ENCODE measurements at regions not wholly inside any gene's neighbourhood (a gene's known extent, or its start where the extent isn't known, plus 50 kb on each side); places are given as distances from the start of the nearest gene placed in this dataset.

DNA sequence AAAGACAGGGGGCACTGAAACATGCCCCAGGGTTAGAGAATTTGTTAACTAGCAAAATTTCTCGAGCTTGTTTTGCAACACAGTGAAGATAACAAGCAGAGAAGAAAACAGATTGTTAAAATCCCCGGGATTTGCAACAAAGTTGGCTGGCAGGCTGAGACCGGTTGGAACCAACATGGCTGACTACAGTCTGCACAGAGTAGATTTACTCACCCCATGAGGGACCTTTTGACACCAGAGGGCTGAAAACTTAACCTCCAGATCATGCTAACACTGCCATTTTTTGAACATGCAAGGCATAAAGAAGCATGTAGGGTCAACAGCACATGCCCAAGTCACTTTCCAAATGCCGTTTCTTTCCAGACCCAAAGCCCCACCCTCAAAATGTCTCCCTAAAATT, 95.2 kb upstream of the TMEM26 start:
- no peak for TF ChIP-seq POLR2A (IDR thresholded peaks at IDR 0.05)
- TF ChIP-seq, protein P1, sequence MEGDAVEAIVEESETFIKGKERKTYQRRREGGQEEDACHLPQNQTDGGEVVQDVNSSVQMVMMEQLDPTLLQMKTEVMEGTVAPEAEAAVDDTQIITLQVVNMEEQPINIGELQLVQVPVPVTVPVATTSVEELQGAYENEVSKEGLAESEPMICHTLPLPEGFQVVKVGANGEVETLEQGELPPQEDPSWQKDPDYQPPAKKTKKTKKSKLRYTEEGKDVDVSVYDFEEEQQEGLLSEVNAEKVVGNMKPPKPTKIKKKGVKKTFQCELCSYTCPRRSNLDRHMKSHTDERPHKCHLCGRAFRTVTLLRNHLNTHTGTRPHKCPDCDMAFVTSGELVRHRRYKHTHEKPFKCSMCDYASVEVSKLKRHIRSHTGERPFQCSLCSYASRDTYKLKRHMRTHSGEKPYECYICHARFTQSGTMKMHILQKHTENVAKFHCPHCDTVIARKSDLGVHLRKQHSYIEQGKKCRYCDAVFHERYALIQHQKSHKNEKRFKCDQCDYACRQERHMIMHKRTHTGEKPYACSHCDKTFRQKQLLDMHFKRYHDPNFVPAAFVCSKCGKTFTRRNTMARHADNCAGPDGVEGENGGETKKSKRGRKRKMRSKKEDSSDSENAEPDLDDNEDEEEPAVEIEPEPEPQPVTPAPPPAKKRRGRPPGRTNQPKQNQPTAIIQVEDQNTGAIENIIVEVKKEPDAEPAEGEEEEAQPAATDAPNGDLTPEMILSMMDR (IDR thresholded peaks at IDR 0.05) = no peak
- TF ChIP-seq POLR2AphosphoS5 (IDR thresholded peaks at IDR 0.05) = no peak
- TF ChIP-seq EP300 (IDR thresholded peaks at IDR 0.05) = no peak
- Histone ChIP-seq H3K9me3 (no peaks in the 10 kb centered on the region), H3K4me3 (no peak overlapping the region), H3K36me3 (no peaks in the 10 kb centered on the region), H3K4me1 (no peaks in the 10 kb centered on the region), H3K27ac (no peak overlapping the region), H3K27me3 (no peaks in the 10 kb centered on the region)
- no peak for DNase-seq (ENCODE audit: low spot score in 2 of 2)
- WGBS = 85% methylated on average over 4 of the region's 4 CpGs

- no peaks in the 10 kb centered on the region for H3K9me3 ChIP-seq
- 82% methylated on average over 1 of the region's 1 CpG for WGBS
- no peak for TF ChIP-seq EP300 (IDR thresholded peaks at IDR 0.05)
- no peak for TF ChIP-seq POLR2AphosphoS5 (IDR thresholded peaks at IDR 0.05)
- TF ChIP-seq, protein P1 (IDR thresholded peaks at IDR 0.05) = no peak
- no peak for TF ChIP-seq POLR2A (IDR thresholded peaks at IDR 0.05)
- no peak overlapping the region for H3K4me3 ChIP-seq
- H3K27me3 ChIP-seq = no peaks in the 10 kb centered on the region
- no peaks in the 10 kb centered on the region for H3K4me1 ChIP-seq
- H3K36me3 ChIP-seq = no peaks in the 10 kb centered on the region
- no peak for DNase-seq (ENCODE audit: low spot score in 2 of 2)
- no peak overlapping the region for H3K27ac ChIP-seq
Measured at GRCh38 chr10:61547297-61547696, 94.1 kb upstream of the TMEM26 start.

GRCh38 chr10:61545170-61545569, 92.0 kb upstream of the TMEM26 start:
- 78% methylated on average over 1 of the region's 1 CpG for WGBS
- no peaks in the 10 kb centered on the region for H3K9me3 ChIP-seq
- TF ChIP-seq, protein P1 (IDR thresholded peaks at IDR 0.05) = no peak
- no peak overlapping the region for H3K27ac ChIP-seq
- H3K4me1 ChIP-seq = no peaks in the 10 kb centered on the region
- DNase-seq (ENCODE audit: low spot score in 2 of 2) = no peak
- H3K36me3 ChIP-seq = no peaks in the 10 kb centered on the region
- H3K4me3 ChIP-seq = no peak overlapping the region
- no peaks in the 10 kb centered on the region for H3K27me3 ChIP-seq

- H3K27ac ChIP-seq = no peak overlapping the region
- no peak for DNase-seq (ENCODE audit: low spot score in 2 of 2)
- H3K27me3 ChIP-seq = no peaks in the 10 kb centered on the region
- H3K36me3 ChIP-seq = no peaks in the 10 kb centered on the region
- H3K9me3 ChIP-seq = no peaks in the 10 kb centered on the region
- no peak for TF ChIP-seq EP300 (IDR thresholded peaks at IDR 0.05)
- TF ChIP-seq POLR2AphosphoS5 (IDR thresholded peaks at IDR 0.05) = no peak
- TF ChIP-seq POLR2A (IDR thresholded peaks at IDR 0.05) = no peak
- TF ChIP-seq, protein P1 (IDR thresholded peaks at IDR 0.05) = no peak
- no peaks in the 10 kb centered on the region for H3K4me1 ChIP-seq
- no peak overlapping the region for H3K4me3 ChIP-seq
- 88% methylated on average over 3 of the region's 3 CpGs for WGBS
Measured at GRCh38 chr10:61543831-61544230, 90.7 kb upstream of the TMEM26 start.

- no peak for DNase-seq (ENCODE audit: low spot score in 2 of 2)
Measured at GRCh38 chr10:61542596-61542995, 89.4 kb upstream of the TMEM26 start.

GRCh38 chr10:61541960-61542359, 88.8 kb upstream of the TMEM26 start:
- 92% methylated on average over 1 of the region's 1 CpG for WGBS

More at GRCh38 chr10:61542596-61542995, 89.4 kb upstream of the TMEM26 start:
- no peaks in the 10 kb centered on the region for H3K36me3 ChIP-seq
- H3K27me3 ChIP-seq = no peaks in the 10 kb centered on the region
- no peak overlapping the region for H3K4me3 ChIP-seq
- no peak for TF ChIP-seq POLR2AphosphoS5 (IDR thresholded peaks at IDR 0.05)
- no peak for TF ChIP-seq POLR2A (IDR thresholded peaks at IDR 0.05)
- no peak overlapping the region for H3K27ac ChIP-seq
- no peaks in the 10 kb centered on the region for H3K4me1 ChIP-seq
- H3K9me3 ChIP-seq = no peaks in the 10 kb centered on the region

More at GRCh38 chr10:61541960-61542359, 88.8 kb upstream of the TMEM26 start:
- DNase-seq (ENCODE audit: low spot score in 2 of 2) = no peak
- no peaks in the 10 kb centered on the region for H3K4me1 ChIP-seq
- H3K4me3 ChIP-seq = no peak overlapping the region
- TF ChIP-seq, protein P1 (IDR thresholded peaks at IDR 0.05) = no peak
- TF ChIP-seq POLR2A (IDR thresholded peaks at IDR 0.05) = no peak
- TF ChIP-seq POLR2AphosphoS5 (IDR thresholded peaks at IDR 0.05) = no peak
- no peak for TF ChIP-seq EP300 (IDR thresholded peaks at IDR 0.05)
- H3K27me3 ChIP-seq = no peaks in the 10 kb centered on the region
- H3K36me3 ChIP-seq = no peaks in the 10 kb centered on the region
- H3K9me3 ChIP-seq = no peaks in the 10 kb centered on the region
- H3K27ac ChIP-seq = no peak overlapping the region
